IPS-15b (cell line): ENCODE measurements at regions not wholly inside any gene's neighbourhood (a gene's known extent, or its start where the extent isn't known, plus 50 kb on each side); places are given as distances from the start of the nearest gene placed in this dataset.
"Not testable (repeated sequence)": the region's sequence is repeated elsewhere in the genome, so short reads cannot be mapped to it uniquely, and the experiment has no call there.

Experiments used
- H3K27me3 ChIP-seq: one replicate; pipeline ENCODE4 v1.6.1; 2013; ENCODE audit warnings: low read length; ENCODE audit not compliant: control insufficient read depth, insufficient read depth
- H3K36me3 ChIP-seq: one replicate; pipeline ENCODE4 v1.6.1; 2013; ENCODE audit warnings: low read length; ENCODE audit not compliant: control insufficient read depth, insufficient read depth
- H3K4me1 ChIP-seq: one replicate; pipeline ENCODE4 v1.6.1; 2013; ENCODE audit warnings: mild to moderate bottlenecking, low read length; ENCODE audit not compliant: control insufficient read depth, insufficient read depth
- H3K4me3 ChIP-seq: one replicate; pipeline ENCODE4 v1.5.1; 2013; ENCODE audit warnings: low read depth, low read length
- H3K9ac ChIP-seq: one replicate; pipeline ENCODE4 v1.6.1; 2013; ENCODE audit warnings: low read depth, mild to moderate bottlenecking, low read length
- H3K9me3 ChIP-seq: one replicate; pipeline ENCODE4 v1.6.1; 2013; ENCODE audit warnings: mild to moderate bottlenecking, low read length; ENCODE audit not compliant: control insufficient read depth, insufficient read depth

GRCh38 chr18:8920856-8921787 lies 181.4 kb upstream of the NDUFV2 start:
- H3K9ac ChIP-seq, H3K4me1 ChIP-seq, H3K9me3 ChIP-seq, H3K27me3 ChIP-seq, H3K4me3 ChIP-seq, H3K36me3 ChIP-seq: not testable (repeated sequence)

- H3K9ac ChIP-seq = no peak overlapping the region
- H3K4me1 ChIP-seq = peaks cover 5% of the 10 kb centered on the region
- H3K27me3 ChIP-seq = no peaks in the 10 kb centered on the region
- no peaks in the 10 kb centered on the region for H3K36me3 ChIP-seq
- H3K4me3 ChIP-seq = no peak overlapping the region
- H3K9me3 ChIP-seq = peaks cover 10% of the 10 kb centered on the region
Measured at GRCh38 chr18:8926464-8926863, 176.0 kb upstream of the NDUFV2 start.

- Histone ChIP-seq H3K27me3 (no peaks in the 10 kb centered on the region), H3K4me1 (peaks cover 11% of the 10 kb centered on the region), H3K4me3 (no peak overlapping the region), H3K9me3 (peaks cover 13% of the 10 kb centered on the region), H3K9ac (no peak overlapping the region), H3K36me3 (no peaks in the 10 kb centered on the region)
Measured at GRCh38 chr18:8928044-8928443, 174.5 kb upstream of the NDUFV2 start.

- H3K9me3 ChIP-seq = peaks cover 14% of the 10 kb centered on the region
- no peak overlapping the region for H3K9ac ChIP-seq
- H3K4me3 ChIP-seq = no peak overlapping the region
Measured at GRCh38 chr18:8928847-8929780, 173.4 kb upstream of the NDUFV2 start.

GRCh38 chr18:8930990-8931616 lies 171.4 kb upstream of the NDUFV2 start:
- Histone ChIP-seq H3K36me3 (peaks cover 2% of the 10 kb centered on the region), H3K4me3 (no peak overlapping the region), H3K9me3 (peaks cover 12% of the 10 kb centered on the region), H3K27me3 (no peaks in the 10 kb centered on the region), H3K9ac (no peak overlapping the region), H3K4me1 (peaks cover 11% of the 10 kb centered on the region)

More at GRCh38 chr18:8928847-8929780, 173.4 kb upstream of the NDUFV2 start:
- Histone ChIP-seq H3K4me1 (peaks cover 11% of the 10 kb centered on the region), H3K27me3 (no peaks in the 10 kb centered on the region), H3K36me3 (peaks cover 2% of the 10 kb centered on the region)

- Histone ChIP-seq H3K4me3 (no peak overlapping the region), H3K9ac (no peak overlapping the region), H3K4me1 (peaks cover 17% of the 10 kb centered on the region), H3K9me3 (peaks cover 8% of the 10 kb centered on the region), H3K27me3 (no peaks in the 10 kb centered on the region), H3K36me3 (peaks cover 2% of the 10 kb centered on the region)
Measured at GRCh38 chr18:8932866-8933265, 169.6 kb upstream of the NDUFV2 start.

- Histone ChIP-seq H3K9me3 (peaks cover 7% of the 10 kb centered on the region), H3K4me1 (peaks cover 19% of the 10 kb centered on the region), H3K9ac (no peak overlapping the region), H3K27me3 (no peaks in the 10 kb centered on the region), H3K36me3 (peaks cover 2% of the 10 kb centered on the region), H3K4me3 (no peak overlapping the region)
Measured at GRCh38 chr18:8933714-8934284, 168.7 kb upstream of the NDUFV2 start.

GRCh38 chr18:8935346-8935745 lies 167.2 kb upstream of the NDUFV2 start:
- not testable (repeated sequence) for H3K27me3 ChIP-seq, H3K9ac ChIP-seq, H3K9me3 ChIP-seq, H3K36me3 ChIP-seq, H3K4me3 ChIP-seq
- H3K4me1 ChIP-seq = peaks cover 19% of the 10 kb centered on the region

GRCh38 chr18:8936619-8937018 lies 165.9 kb upstream of the NDUFV2 start:
- Histone ChIP-seq H3K4me1 (peaks cover 12% of the 10 kb centered on the region), H3K9ac (no peak overlapping the region)

GRCh38 chr18:8937160-8938094 lies 165.1 kb upstream of the NDUFV2 start:
- Histone ChIP-seq H3K4me1 (peaks cover 14% of the 10 kb centered on the region), H3K4me3 (no peak overlapping the region), H3K9me3 (peaks cover 4% of the 10 kb centered on the region), H3K27me3 (no peaks in the 10 kb centered on the region), H3K36me3 (peaks cover 2% of the 10 kb centered on the region), H3K9ac (no peak overlapping the region)

More at GRCh38 chr18:8936619-8937018, 165.9 kb upstream of the NDUFV2 start:
- Histone ChIP-seq H3K36me3 (peaks cover 2% of the 10 kb centered on the region), H3K9me3 (peaks cover 4% of the 10 kb centered on the region), H3K27me3 (no peaks in the 10 kb centered on the region), H3K4me3 (no peak overlapping the region)
